ENCODE measurements at regions not wholly inside any gene's neighbourhood (a gene's known extent, or its start where the extent isn't known, plus 50 kb on each side); places are given as distances from the start of the nearest gene placed in this dataset.

- TF ChIP-seq CTCF (IDR thresholded peaks at IDR 0.05) (no peak), POLR2A (IDR thresholded peaks at IDR 0.05) (no peak)
Measured at GRCh38 chr5:51566953-51567352, 183.7 kb downstream of the ISL1 start.

Data from lower leg skin (tissue), 3 donors.